Right ventricle myocardium inferior (tissue), 1 donor: ENCODE measurements at regions not wholly inside any gene's neighbourhood (a gene's known extent, or its start where the extent isn't known, plus 50 kb on each side); places are given as distances from the start of the nearest gene placed in this dataset.
A peak's percentile ranks its signal among the peaks of the same experiment; 100 is the strongest.

ENCODE experiments used
- ATAC-seq: fragments of 200-7000 bp; cut with Tn5 transposase; one replicate; pipeline ENCODE4 v1.9.1; 2020; ENCODE audit warnings: mild to moderate bottlenecking, moderate library complexity
- DNase-seq: peaks from one replicate; pipeline ENCODE4 v3.0.0; 2021; ENCODE audit errors: missing footprints
- intact Hi-C: fragments of 100-400 bp; cut with DNase I; formaldehyde crosslinking; loops from one replicate; pipeline ENCODE4 v1.11.0; 2022
- donor health status: DM: no; HTN: yes; CAD: no; lungs with severe emphysema.

DNA sequence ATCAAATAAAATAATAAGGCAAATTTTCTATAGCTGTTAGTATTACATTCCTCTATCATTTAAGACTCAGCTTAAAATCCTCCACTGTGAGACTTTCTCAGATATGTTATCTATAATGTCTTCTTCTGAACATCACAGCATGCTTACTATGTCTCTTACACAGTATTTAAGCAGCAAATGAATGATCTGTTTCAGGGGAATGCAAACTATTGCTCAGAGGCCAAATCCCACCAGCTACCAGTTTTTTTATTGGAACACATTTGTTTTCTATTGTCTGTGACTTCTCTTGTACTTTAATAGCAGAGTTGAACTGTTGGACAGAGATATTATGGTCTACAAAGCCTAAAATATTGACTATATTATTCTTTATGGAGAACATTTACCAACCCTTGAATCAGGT is 59.6 kb downstream of the C3orf38 start:
- ATAC-seq (no peak), DNase-seq (no peak)
- intact Hi-C loops: loop anchor here (10.0 kb wide), 1 partner anchor 1885 kb away; no protein-coding TSS in a partner anchor

DNA sequence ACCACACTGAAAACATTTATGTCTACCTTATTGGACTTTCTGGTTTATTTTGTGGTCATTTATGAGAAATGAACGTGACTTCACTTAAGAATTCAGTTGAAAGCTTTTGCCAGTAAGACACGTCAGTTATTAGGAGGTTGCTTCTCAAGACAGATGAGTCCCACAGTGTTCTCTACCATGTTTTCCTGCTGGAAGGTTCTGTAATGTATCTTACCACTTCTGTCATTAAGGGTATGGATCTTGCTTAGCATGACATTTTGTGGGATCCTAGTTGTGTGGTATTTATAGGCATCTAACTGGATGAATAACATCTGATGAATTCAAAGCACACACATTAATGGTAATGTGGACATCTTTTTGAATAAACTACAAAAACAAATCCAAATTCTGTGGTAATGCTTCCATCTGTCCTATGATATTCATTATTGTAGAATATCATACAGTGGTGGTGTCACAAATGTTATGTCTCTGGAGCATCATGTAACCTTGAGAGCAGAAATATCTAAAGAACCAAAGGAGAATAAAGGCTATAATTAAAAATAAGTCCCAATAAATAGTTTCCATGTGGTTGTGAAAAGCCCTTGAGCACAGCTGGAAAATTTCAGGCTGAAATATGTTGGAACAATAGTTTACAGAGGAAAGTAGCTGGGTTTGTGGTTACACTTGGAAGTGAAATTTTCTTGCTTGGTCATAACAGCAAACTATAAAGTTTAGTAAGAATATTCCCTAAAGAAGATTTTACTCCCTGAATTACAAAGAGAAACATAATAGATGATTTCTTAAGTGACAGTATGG is 61.5 kb downstream of the C3orf38 start:
- ATAC-seq: no peak
- intact Hi-C loops: no loop called here
- no peak for DNase-seq

DNA sequence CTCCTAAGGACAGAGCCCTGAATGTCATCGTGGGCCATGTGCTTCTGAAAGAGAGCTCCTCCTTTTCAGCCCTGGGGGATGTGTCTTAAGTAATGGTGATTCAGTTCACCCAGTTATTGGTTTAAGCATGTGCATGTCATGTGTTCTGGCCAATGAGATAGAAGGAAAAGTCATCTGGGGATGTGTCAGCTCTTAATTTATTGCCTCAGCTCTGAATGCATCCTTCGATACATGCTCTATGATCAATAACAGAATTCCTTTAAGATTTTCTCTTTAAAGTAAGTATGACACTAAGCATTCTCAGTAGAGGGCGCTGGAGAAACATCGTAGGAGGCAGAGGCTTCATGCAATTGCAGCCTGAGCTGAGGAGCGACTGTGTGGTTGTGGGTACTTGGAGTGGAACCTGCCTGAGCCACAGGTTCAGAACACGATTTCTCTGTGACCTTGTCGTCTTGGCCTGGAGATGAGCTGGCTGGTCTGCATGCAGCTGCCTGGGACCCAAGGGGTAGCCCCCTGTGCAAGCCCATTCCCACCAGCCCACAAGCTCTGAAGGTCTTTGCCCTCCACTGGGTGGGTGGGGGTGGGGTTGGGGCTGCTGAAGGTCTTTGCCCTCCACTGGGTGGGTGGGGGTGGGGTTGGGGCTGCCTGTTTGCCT is 69.5 kb downstream of the C3orf38 start:
- DNase-seq: no peak
- intact Hi-C loops: no loop called here

DNA sequence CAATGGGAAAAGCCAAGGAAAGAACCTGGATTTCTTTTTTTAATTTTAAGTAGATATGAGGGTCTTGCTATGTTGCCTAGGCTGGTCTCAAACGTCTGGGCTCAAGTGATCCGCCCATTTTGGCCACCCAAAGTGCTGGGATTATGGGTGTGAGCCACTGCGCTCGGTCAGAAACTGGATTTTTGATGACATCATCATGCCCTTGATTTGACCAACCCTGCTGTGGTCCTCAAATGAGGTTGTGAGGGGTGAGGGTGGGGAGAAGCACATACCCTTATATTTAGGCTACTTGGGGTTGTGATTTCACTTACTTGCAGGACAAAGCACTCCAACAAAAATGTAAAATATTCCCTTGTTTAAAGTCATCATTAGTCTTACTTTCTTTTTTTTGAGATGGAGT is 70.4 kb downstream of the C3orf38 start:
- DNase-seq: no peak
- intact Hi-C loops: loop anchor here (5.0 kb wide), 1 partner anchor 892 kb away; no protein-coding TSS in a partner anchor
- no peak for ATAC-seq

More for the DNA sequence above, 69.5 kb downstream of the C3orf38 start:
- ATAC-seq: no peak

DNA sequence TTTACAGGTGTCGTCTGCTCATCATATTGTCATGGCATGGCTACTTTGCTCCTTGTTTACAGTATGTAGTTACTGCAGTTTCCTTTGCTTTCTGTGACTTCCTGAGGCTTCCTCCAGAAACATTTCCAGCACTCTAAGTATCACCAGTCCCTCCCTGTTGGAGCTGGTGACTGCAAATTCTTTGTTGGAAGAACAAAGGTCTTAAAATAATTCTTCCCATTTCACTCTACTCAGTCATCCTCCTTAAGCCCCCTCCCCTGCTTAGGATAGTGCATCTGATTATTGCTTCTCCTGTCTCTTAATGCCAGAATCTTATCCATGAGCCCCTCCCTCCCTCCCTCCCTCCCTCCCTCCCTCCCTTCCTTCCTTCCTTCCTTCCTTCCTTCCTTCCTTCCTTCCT is 72.0 kb downstream of the C3orf38 start:
- ATAC-seq (no peak), DNase-seq (no peak)
- intact Hi-C loops: loop anchor here (5.0 kb wide), 1 partner anchor 891 kb away; no protein-coding TSS in a partner anchor

DNA sequence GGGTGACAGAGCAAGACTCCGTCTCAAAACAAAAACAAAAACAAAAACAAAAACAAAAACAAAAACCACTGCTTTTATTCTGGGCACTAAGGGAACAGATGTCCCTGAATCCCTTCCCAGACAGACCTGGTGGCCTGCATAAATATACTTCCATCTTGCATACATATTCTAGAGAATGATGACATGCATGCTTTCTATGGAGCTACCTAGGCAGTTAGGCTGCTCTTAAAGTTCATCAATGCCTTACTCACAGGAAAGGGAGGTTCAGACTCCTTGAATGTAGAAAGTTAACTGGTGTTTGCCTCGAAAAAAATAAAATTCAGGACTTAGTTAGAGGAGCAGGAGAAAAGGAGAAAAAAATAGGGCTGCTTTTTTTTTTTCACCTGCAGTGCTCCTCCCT is 72.6 kb downstream of the C3orf38 start:
- ATAC-seq: no peak
- intact Hi-C loops: loop anchor here (5.0 kb wide), 1 partner anchor 890 kb away; no protein-coding TSS in a partner anchor

DNA sequence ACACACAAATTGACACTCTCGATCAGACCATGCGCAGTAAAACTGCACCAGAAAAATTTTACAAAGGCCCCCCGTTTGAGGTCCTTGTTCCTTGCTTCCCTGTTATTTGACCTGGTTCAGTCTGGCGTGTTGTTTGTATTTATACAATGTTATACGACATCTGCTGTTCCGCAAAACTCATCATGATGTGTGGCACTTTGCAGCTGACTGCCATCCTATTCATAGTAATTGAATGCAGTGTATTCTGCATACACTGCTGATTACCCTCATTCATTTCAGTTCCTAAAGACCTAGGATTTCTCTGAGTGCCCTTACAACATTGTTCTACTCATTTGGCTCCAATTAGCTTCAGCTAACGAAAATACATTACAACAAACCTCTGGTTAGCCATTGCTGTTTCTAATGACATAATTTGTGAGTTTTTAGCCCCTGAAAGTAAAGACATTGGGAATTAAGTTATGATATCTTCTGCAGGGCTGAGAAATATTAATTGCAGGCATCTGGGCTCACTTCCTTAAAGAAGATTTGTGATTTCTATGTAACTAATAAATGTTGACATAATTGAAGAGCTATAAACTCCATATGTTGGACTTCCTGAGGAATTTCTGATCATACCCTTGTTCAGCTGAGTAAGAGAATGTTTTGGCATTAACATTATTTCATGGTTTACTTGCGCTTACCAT is 75.7 kb downstream of the C3orf38 start:
- DNase-seq (no peak), ATAC-seq (no peak)
- intact Hi-C loops: no loop called here

More for the DNA sequence above, 72.6 kb downstream of the C3orf38 start:
- no peak for DNase-seq

DNA sequence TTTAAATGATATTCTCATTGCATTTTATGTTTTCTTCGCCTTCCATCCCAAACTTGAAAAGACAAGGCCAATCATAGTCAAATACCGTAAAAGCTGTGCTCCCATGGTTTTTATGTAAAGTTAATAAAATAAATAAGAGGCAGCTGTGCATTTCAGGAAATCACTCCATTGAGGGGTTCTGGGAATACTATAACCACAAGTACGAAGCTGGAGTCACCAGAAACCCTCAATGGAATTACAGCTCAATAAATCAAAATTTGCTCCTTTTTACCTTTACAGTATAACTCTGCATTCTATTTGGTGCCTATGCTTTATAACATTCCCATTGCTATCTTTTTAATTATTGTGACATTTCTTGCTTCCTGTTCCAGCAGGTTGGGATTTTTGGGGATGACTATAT is 77.2 kb downstream of the C3orf38 start:
- DNase-seq: no peak
- no peak for ATAC-seq
- intact Hi-C loops: no loop called here

DNA sequence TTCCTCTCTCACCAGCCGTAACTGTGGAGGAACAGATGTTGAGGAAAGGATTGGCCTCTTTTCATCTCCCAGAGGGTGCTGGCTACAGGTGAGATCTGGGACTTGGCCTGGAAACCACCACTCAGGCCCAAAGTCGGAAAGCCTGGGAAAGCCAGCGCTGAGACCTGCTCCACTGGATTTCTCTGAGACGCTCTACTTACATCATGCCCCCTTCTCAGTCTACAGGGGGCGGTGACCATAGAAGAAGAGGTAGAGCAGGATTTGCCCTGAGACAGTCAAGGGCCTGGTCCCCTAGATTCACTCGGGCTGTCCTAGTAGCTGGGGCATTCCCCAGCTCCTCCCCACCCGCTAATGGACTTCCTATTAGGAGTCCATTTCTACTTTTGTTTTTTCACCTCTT is 80.9 kb downstream of the C3orf38 start:
- DNase-seq: peak; percentile 37
- ATAC-seq: no peak
- intact Hi-C loops: no loop called here

DNA sequence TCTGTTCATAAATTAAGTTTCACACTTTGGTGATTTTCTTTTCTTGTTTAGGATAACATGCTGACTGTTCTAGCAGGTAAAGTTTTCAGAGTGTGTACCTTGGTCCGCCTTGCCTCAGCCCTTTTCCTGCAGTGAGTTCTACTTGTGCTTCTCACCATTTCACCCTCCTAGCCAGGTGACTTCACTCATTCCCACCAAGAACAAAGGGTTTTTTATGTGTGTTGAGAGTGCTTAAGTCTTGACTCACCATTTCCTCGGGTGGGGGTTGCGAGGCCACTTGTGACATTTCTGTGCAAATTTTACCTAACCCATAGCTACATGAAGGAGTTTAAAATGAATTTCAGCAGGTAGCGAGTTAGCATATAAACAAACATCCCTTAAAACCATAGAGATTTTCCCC is 81.4 kb downstream of the C3orf38 start:
- DNase-seq (no peak), ATAC-seq (no peak)
- intact Hi-C loops: no loop called here

DNA sequence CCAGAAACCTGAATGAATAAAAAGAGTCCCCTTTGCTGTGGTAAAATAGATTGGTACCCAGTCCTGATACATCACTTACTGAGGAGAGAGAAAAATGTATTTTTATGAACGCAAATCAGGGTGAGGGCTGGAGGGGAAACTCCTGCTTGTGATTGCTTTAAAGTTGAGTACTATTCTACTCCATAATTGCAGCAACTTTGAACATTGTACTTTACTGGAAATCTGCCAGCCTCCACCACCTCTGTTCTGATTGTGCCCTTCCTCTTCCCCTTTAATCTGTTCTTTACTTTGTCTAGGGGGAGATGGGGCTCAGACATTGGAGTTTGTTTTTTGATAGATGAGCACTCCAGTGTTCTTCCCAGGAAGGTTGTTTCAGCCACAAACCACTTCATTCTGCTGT is 81.9 kb downstream of the C3orf38 start:
- ATAC-seq: no peak
- no peak for DNase-seq
- intact Hi-C loops: no loop called here

DNA sequence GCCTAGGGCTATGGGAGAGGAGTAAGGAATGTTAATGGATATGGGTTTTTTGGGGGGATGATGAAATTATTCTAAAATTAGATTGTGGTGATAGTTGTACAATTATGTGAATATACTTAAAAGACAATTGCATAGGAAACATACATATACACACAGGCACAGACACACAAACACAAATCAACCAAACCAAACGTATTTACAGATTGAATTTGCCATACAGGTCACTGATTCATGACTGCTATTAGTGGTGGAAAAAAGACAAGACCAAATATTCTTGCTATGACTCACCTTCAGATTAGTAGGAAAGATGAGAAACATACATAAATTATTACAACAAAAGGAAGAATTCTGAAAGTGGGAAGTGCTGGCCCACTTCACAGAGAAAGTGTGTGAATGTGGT is 85.3 kb downstream of the C3orf38 start:
- intact Hi-C loops: no loop called here
- DNase-seq (no peak), ATAC-seq (no peak)

DNA sequence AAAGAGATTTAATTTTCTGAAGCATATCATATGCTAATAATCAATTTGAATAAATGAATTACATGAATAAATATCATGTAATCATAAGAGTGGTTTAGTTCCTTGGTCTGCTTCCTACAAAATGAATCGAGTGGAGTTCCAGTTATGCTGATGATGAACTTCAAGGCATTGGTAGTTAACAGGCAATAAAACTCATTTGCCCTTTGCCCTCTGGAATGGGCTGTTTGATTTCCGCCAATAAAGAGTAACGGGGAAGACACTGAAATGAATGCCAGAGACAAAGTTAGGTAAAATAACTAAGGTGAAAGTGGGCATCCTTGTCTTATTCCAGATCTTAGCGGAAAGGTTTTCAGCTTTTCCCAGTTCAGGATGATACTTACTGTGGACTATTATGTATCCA is 90.1 kb downstream of the C3orf38 start:
- no peak for DNase-seq
- no peak for ATAC-seq
- intact Hi-C loops: no loop called here

DNA sequence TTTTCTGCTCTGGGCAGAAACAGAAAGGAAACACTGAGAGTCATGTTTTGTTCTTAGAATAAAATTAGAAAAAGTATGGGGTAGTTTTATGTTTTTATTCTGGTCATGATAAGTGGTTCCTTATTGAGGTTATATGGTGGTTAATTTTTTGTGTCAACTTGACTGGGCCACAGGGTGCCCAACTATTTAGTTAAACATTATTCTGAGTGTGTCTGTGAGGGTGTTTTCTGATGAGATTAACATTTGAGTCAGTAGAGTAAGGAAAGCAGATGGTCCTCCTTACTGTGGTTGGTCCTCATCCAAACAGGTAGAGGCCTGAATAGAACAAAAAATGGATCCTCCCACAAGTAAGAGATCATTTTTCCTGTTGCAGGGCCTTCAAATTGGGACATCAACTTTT is 98.9 kb downstream of the C3orf38 start:
- intact Hi-C loops: no loop called here
- DNase-seq: no peak
- ATAC-seq: no peak

DNA sequence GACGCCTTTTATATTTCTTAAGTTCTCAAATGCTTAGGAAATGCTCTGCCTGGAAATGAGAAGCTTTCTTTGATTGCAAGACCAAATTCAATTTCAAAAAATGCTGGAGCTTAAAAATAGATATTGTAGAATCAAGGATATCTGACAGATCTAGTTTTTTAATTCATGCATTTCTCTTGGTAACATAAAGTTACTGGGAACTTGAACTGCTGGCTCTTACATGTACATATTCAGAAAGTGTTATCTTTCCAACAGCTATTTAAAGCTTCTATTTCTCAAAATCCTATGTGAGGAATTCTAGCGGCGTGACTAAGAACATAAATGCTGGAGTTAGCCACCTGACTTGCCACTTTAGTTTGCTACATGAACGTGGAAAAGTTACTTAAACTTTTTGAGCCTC is 109.3 kb downstream of the C3orf38 start:
- intact Hi-C loops: no loop called here
- DNase-seq: no peak
- no peak for ATAC-seq

DNA sequence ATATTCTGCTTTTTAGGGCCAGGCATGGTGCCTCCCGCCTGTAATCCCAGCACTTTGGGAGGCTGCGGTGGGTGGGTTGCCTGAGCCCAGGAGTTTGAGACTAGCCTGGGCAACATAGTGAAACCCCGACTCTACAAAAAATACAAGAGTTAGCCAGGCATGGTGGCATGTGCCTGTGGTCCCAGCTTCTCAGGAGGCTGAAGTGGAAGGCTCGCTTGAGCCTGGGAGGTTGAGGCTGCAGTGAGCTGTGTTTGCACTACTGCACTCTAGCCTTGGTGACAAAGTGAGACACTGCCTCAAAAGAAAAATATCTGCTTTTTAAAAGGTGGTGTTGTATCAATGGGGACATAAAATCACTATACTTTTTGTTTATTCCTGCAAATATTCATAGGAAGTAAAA is 112.8 kb downstream of the C3orf38 start:
- DNase-seq: no peak
- no peak for ATAC-seq
- intact Hi-C loops: no loop called here

DNA sequence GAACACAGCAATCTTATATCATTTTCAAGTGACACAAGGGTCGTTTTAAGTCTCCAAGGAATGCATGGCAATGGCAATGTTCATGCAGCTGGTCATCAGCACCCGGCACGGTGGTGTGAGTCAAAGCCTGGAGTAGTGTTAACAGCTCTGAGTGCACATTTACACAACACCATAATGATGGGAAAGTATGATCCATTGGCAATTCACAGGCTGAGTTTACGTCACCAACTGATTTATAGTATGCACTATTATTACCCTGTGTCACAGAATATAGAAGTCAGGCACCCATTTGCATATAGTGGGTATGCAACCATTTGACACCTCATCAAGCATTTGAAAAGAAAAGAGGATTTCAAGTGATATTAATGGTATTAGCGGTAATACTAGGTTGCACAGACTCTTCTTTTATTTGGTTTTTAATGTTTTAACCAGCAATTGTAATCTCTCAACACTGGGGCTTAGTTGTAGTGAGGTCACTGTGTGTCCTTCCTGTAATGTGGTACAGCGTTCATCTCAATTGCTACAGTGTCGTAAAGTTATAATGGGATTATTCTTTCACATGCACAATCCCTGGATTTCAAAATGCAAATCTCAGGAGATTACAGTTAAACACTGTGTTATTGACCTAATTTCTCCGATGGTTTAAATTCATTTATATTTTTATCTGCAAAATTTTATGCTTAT is 113.8 kb downstream of the C3orf38 start:
- no peak for DNase-seq
- intact Hi-C loops: no loop called here
- no peak for ATAC-seq

DNA sequence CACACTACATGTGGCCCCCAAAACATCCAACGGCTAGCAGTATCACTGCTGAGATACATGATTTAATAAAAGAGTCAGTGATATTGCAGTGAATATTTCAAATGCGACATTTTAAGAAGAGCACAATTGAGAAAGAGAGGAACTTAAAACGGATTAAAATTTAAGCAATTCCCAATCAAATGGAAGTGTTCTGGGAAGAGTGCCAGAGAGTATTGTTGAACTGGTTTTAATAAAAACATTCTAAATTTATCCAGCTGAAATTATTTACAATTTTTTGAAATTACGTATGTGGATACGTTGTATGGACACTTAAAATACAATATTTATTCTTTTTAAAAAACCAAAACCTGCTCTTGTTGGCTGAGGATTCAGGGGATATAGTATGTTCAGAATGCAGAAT is 117.7 kb downstream of the C3orf38 start:
- intact Hi-C loops: no loop called here
- DNase-seq (no peak), ATAC-seq (no peak)

DNA sequence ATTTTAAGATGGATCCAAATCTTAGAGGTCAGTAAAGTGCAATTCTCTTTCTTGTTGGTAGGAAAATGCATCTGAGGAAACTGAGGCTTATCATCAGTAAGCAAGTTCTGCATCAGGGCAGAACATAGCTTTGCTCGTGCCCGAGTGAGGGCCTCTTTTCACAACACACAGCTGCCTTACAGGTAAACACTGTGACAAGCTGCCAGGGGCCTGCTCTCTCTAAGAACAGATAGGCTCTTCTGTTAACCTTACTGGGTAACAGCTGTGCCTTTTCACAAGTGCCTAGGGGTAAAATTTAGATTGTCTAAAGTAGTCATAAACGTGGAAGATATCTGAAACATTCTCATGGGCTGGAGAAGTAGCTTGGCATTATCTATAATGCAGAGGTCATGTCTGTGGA is 118.1 kb downstream of the C3orf38 start:
- DNase-seq (no peak), ATAC-seq (no peak)
- intact Hi-C loops: no loop called here
